Mucosa of rectum (tissue), 2 donors: ENCODE measurements at regions not wholly inside any gene's neighbourhood (a gene's known extent, or its start where the extent isn't known, plus 50 kb on each side); places are given as distances from the start of the nearest gene placed in this dataset.
"Not testable (repeated sequence)": the region's sequence is repeated elsewhere in the genome, so short reads cannot be mapped to it uniquely, and the experiment has no call there.

ENCODE experiments used
- H3K27ac ChIP-seq, 2 donors: one replicate each; pipeline ENCODE4 v1.7.0; 2013; ENCODE audit warnings: inconsistent platforms in 2 of 2, low read depth in 2 of 2, low read length in 2 of 2
- H3K27me3 ChIP-seq, 2 donors: one replicate each; pipeline ENCODE4 v1.7.0; 2013; ENCODE audit warnings: low read length in 2 of 2; ENCODE audit not compliant: control insufficient read depth in 2 of 2, insufficient read depth in 2 of 2
- H3K36me3 ChIP-seq, 2 donors: one replicate each; pipeline ENCODE4 v1.7.0; 2013; ENCODE audit warnings: low read length in 2 of 2; ENCODE audit not compliant: control insufficient read depth in 2 of 2, insufficient read depth in 2 of 2
- H3K4me1 ChIP-seq, 2 donors: one replicate each; pipeline ENCODE4 v1.7.0; 2013; ENCODE audit warnings: low read length in 2 of 2, mild to moderate bottlenecking in 1 of 2; ENCODE audit not compliant: control insufficient read depth in 2 of 2, insufficient read depth in 2 of 2
- H3K4me3 ChIP-seq, 2 donors: one replicate each; pipeline ENCODE4 v1.7.0; 2013; ENCODE audit warnings: low read length in 2 of 2
- H3K9ac ChIP-seq, 2 donors: one replicate each; pipeline ENCODE4 v1.7.0; 2013; ENCODE audit warnings: low read length in 2 of 2, low read depth in 1 of 2, mild to moderate bottlenecking in 1 of 2
- H3K9me3 ChIP-seq, 2 donors: one replicate each; pipeline ENCODE4 v1.7.0; 2013; ENCODE audit warnings: low read length in 2 of 2; ENCODE audit not compliant: control insufficient read depth in 2 of 2
- donor health status: healthy.
- donor health status: Normal muscosa, but diverticular disease.

GRCh38 chr10:33831591-33831990 lies 497.1 kb upstream of the NRP1 start:
- Histone ChIP-seq H3K27me3 (no peaks in the 10 kb centered on the region), H3K27ac (no peak overlapping the region), H3K4me3 (no peak overlapping the region), H3K4me1 (no peaks in the 10 kb centered on the region), H3K9me3 (no peaks in the 10 kb centered on the region), H3K9ac (no peak overlapping the region), H3K36me3 (no peaks in the 10 kb centered on the region)

GRCh38 chr10:33829899-33830298 lies 495.4 kb upstream of the NRP1 start:
- not testable (repeated sequence) for H3K36me3 ChIP-seq, H3K9ac ChIP-seq, H3K27ac ChIP-seq, H3K27me3 ChIP-seq, H3K4me1 ChIP-seq, H3K4me3 ChIP-seq, H3K9me3 ChIP-seq

GRCh38 chr10:33828592-33828991 lies 494.1 kb upstream of the NRP1 start:
- no peak overlapping the region for H3K27ac ChIP-seq
- no peaks in the 10 kb centered on the region for H3K9me3 ChIP-seq
- no peaks in the 10 kb centered on the region for H3K36me3 ChIP-seq
- H3K4me1 ChIP-seq, result no peaks in the 10 kb centered on the region
- no peak overlapping the region for H3K4me3 ChIP-seq
- H3K27me3 ChIP-seq, result no peaks in the 10 kb centered on the region
- H3K9ac ChIP-seq, result no peak overlapping the region

GRCh38 chr10:33826186-33826585 lies 491.7 kb upstream of the NRP1 start:
- Histone ChIP-seq H3K27me3 (no peaks in the 10 kb centered on the region), H3K36me3 (no peaks in the 10 kb centered on the region), H3K9ac (no peak overlapping the region), H3K4me3 (no peak overlapping the region), H3K4me1 (no peaks in the 10 kb centered on the region), H3K27ac (no peak overlapping the region), H3K9me3 (no peaks in the 10 kb centered on the region)

- H3K9ac ChIP-seq, result no peak overlapping the region
Observed at GRCh38 chr10:33822774-33823173, 488.3 kb upstream of the NRP1 start.

GRCh38 chr10:33820531-33820930 lies 486.1 kb upstream of the NRP1 start:
- Histone ChIP-seq H3K27ac (no peak overlapping the region), H3K36me3 (no peaks in the 10 kb centered on the region), H3K4me1 (peaks cover 0 to 5% of the 10 kb centered on the region in 2 donors), H3K27me3 (no peaks in the 10 kb centered on the region), H3K4me3 (no peak overlapping the region), H3K9me3 (no peaks in the 10 kb centered on the region), H3K9ac (no peak overlapping the region)

More at GRCh38 chr10:33822774-33823173, 488.3 kb upstream of the NRP1 start:
- H3K4me3 ChIP-seq, result no peak overlapping the region
- no peaks in the 10 kb centered on the region for H3K27me3 ChIP-seq
- peaks cover 0 to 5% of the 10 kb centered on the region in 2 donors for H3K4me1 ChIP-seq
- H3K9me3 ChIP-seq, result no peaks in the 10 kb centered on the region
- H3K36me3 ChIP-seq, result no peaks in the 10 kb centered on the region
- H3K27ac ChIP-seq, result no peak overlapping the region

GRCh38 chr10:33819206-33819605 lies 484.7 kb upstream of the NRP1 start:
- H3K27me3 ChIP-seq, result no peaks in the 10 kb centered on the region
- H3K9ac ChIP-seq, result no peak overlapping the region
- H3K27ac ChIP-seq, result no peak overlapping the region
- peaks cover 0 to 5% of the 10 kb centered on the region in 2 donors for H3K4me1 ChIP-seq
- no peak overlapping the region for H3K4me3 ChIP-seq
- H3K36me3 ChIP-seq, result no peaks in the 10 kb centered on the region
- no peaks in the 10 kb centered on the region for H3K9me3 ChIP-seq

GRCh38 chr10:33818343-33818742 lies 483.9 kb upstream of the NRP1 start:
- Histone ChIP-seq H3K27ac (no peak overlapping the region), H3K9ac (no peak overlapping the region), H3K27me3 (no peaks in the 10 kb centered on the region), H3K4me3 (no peak overlapping the region), H3K9me3 (no peaks in the 10 kb centered on the region), H3K4me1 (peaks cover 0 to 5% of the 10 kb centered on the region in 2 donors), H3K36me3 (no peaks in the 10 kb centered on the region)

- Histone ChIP-seq H3K27ac (no peak overlapping the region), H3K36me3 (no peaks in the 10 kb centered on the region), H3K4me3 (no peak overlapping the region), H3K9me3 (no peaks in the 10 kb centered on the region), H3K4me1 (peaks cover 0 to 5% of the 10 kb centered on the region in 2 donors), H3K27me3 (no peaks in the 10 kb centered on the region), H3K9ac (no peak overlapping the region)
Observed at GRCh38 chr10:33817605-33818004, 483.1 kb upstream of the NRP1 start.

GRCh38 chr10:33815776-33816175 lies 481.3 kb upstream of the NRP1 start:
- no peak overlapping the region for H3K9ac ChIP-seq
- H3K4me3 ChIP-seq, result no peak overlapping the region
- H3K9me3 ChIP-seq, result no peaks in the 10 kb centered on the region
- no peak overlapping the region for H3K27ac ChIP-seq
- H3K36me3 ChIP-seq, result no peaks in the 10 kb centered on the region
- peaks cover 0 to 5% of the 10 kb centered on the region in 2 donors for H3K4me1 ChIP-seq
- H3K27me3 ChIP-seq, result no peaks in the 10 kb centered on the region

- Histone ChIP-seq H3K9ac (no peak overlapping the region), H3K9me3 (no peaks in the 10 kb centered on the region), H3K27ac (no peak overlapping the region), H3K4me1 (peaks cover 0 to 5% of the 10 kb centered on the region in 2 donors), H3K4me3 (no peak overlapping the region), H3K27me3 (no peaks in the 10 kb centered on the region), H3K36me3 (no peaks in the 10 kb centered on the region)
Observed at GRCh38 chr10:33813871-33814270, 479.4 kb upstream of the NRP1 start.
